PC-9 (cell line): ENCODE measurements at regions not wholly inside any gene's neighbourhood (a gene's known extent, or its start where the extent isn't known, plus 50 kb on each side); places are given as distances from the start of the nearest gene placed in this dataset.

Experiments used
- EZH2 ChIP-seq: fragments of 200-600 bp; sonication (generic); IDR thresholded peaks from 2 replicates; pipeline ENCODE4 v1.8.0; 2017; ENCODE audit warnings: antibody characterized with exemption, low read depth
- TF ChIP-seq, protein P1 (sequence below): fragments of 200-600 bp; sonication (generic); conservative IDR thresholded peaks from 2 replicates; pipeline ENCODE4 v1.6.1; 2017; ENCODE audit warnings: mixed run types, antibody characterized with exemption, mild to moderate bottlenecking, moderate library complexity

DNA sequence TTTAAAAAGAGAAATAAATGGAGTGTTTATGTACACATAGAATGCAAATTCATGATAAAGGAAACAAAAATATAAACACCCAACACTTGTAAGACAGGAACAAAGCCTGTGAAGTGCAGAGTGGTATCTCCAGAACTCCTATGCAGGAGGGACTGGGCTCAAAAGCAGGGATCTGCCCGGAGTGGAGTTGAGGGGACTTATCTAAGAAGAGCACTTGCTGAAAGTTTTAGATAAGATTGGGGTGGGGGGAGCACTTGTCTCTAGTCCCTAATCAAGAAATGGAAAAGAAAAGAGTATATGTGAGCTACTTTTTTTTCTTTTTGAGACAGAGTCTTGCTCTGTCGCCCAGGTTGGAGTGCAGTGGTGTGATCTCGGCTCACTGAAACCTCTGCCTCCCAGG lies 840.4 kb downstream of the MAT2B start:
- TF ChIP-seq, protein P1, sequence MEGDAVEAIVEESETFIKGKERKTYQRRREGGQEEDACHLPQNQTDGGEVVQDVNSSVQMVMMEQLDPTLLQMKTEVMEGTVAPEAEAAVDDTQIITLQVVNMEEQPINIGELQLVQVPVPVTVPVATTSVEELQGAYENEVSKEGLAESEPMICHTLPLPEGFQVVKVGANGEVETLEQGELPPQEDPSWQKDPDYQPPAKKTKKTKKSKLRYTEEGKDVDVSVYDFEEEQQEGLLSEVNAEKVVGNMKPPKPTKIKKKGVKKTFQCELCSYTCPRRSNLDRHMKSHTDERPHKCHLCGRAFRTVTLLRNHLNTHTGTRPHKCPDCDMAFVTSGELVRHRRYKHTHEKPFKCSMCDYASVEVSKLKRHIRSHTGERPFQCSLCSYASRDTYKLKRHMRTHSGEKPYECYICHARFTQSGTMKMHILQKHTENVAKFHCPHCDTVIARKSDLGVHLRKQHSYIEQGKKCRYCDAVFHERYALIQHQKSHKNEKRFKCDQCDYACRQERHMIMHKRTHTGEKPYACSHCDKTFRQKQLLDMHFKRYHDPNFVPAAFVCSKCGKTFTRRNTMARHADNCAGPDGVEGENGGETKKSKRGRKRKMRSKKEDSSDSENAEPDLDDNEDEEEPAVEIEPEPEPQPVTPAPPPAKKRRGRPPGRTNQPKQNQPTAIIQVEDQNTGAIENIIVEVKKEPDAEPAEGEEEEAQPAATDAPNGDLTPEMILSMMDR = no peak
- no peak for TF ChIP-seq EZH2
